IPS-20b (cell line): ENCODE measurements at regions not wholly inside any gene's neighbourhood (a gene's known extent, or its start where the extent isn't known, plus 50 kb on each side); places are given as distances from the start of the nearest gene placed in this dataset.

ENCODE experiments used
- H3K27ac ChIP-seq: one replicate; pipeline ENCODE4 v1.5.1; 2013; ENCODE audit warnings: low read length
- H3K27me3 ChIP-seq: 2 replicates; pipeline ENCODE4 v1.6.1; 2013; ENCODE audit warnings: mild to moderate bottlenecking, low read length, inconsistent platforms; ENCODE audit not compliant: insufficient read depth
- H3K36me3 ChIP-seq: 2 replicates; pipeline ENCODE4 v1.6.1; 2013; ENCODE audit warnings: low read depth, mild to moderate bottlenecking, inconsistent platforms, low read length, moderate library complexity; ENCODE audit not compliant: insufficient read depth
- H3K4me1 ChIP-seq: 2 replicates; pipeline ENCODE4 v1.6.1; 2013; ENCODE audit warnings: mild to moderate bottlenecking, control low read depth, inconsistent platforms, low read length, moderate library complexity; ENCODE audit not compliant: insufficient read depth
- H3K4me3 ChIP-seq: 2 replicates; pipeline ENCODE4 v1.5.1; 2013; ENCODE audit warnings: mild to moderate bottlenecking, low read length, inconsistent platforms
- H3K9ac ChIP-seq: 2 replicates; pipeline ENCODE4 v1.6.1; 2013; ENCODE audit warnings: low read depth, mild to moderate bottlenecking, inconsistent platforms, low read length, moderate library complexity
- H3K9me3 ChIP-seq: 2 replicates; pipeline ENCODE4 v1.6.1; 2013; ENCODE audit warnings: mild to moderate bottlenecking, low read depth, low read length, inconsistent platforms; ENCODE audit not compliant: insufficient read depth

GRCh38 chr2:173763641-173764040 is 201.5 kb downstream of the SP3 start:
- Histone ChIP-seq H3K27me3 (no peaks in the 10 kb centered on the region), H3K4me3 (no peak overlapping the region), H3K4me1 (peaks cover 27% of the 10 kb centered on the region; the same call in 1 of the 2 replicates), H3K9me3 (no peaks in the 10 kb centered on the region), H3K27ac (no peak overlapping the region), H3K9ac (no peak overlapping the region), H3K36me3 (no peaks in the 10 kb centered on the region)

- H3K4me1 ChIP-seq, result peaks cover 23% of the 10 kb centered on the region; the same call in 1 of the 2 replicates
- no peak overlapping the region for H3K27ac ChIP-seq
- no peaks in the 10 kb centered on the region for H3K27me3 ChIP-seq
- H3K4me3 ChIP-seq, result no peak overlapping the region
- H3K9ac ChIP-seq, result no peak overlapping the region
- no peaks in the 10 kb centered on the region for H3K36me3 ChIP-seq
- H3K9me3 ChIP-seq, result no peaks in the 10 kb centered on the region
Measured at GRCh38 chr2:173764094-173764493, 201.1 kb downstream of the SP3 start.

- H3K36me3 ChIP-seq, result no peaks in the 10 kb centered on the region
- no peak overlapping the region for H3K9ac ChIP-seq
- H3K4me1 ChIP-seq, result peaks cover 10% of the 10 kb centered on the region; the same call in 1 of the 2 replicates
- H3K27ac ChIP-seq, result no peak overlapping the region
- no peak overlapping the region for H3K4me3 ChIP-seq
- H3K27me3 ChIP-seq, result no peaks in the 10 kb centered on the region
- no peaks in the 10 kb centered on the region for H3K9me3 ChIP-seq
Measured at GRCh38 chr2:173766537-173767289, 198.5 kb downstream of the SP3 start.

- Histone ChIP-seq H3K36me3 (no peaks in the 10 kb centered on the region), H3K9ac (no peak overlapping the region)
Measured at GRCh38 chr2:173770947-173771678, 194.1 kb downstream of the SP3 start.

GRCh38 chr2:173772205-173772604 is 193.0 kb downstream of the SP3 start:
- no peak overlapping the region for H3K4me3 ChIP-seq
- H3K9ac ChIP-seq, result no peak overlapping the region
- H3K27me3 ChIP-seq, result no peaks in the 10 kb centered on the region
- H3K27ac ChIP-seq, result no peak overlapping the region
- H3K36me3 ChIP-seq, result no peaks in the 10 kb centered on the region
- H3K4me1 ChIP-seq, result peaks cover 6% of the 10 kb centered on the region; the same call in 1 of the 2 replicates
- H3K9me3 ChIP-seq, result no peaks in the 10 kb centered on the region

More at GRCh38 chr2:173770947-173771678, 194.1 kb downstream of the SP3 start:
- H3K4me3 ChIP-seq, result no peak overlapping the region
- no peaks in the 10 kb centered on the region for H3K9me3 ChIP-seq
- peaks cover 6% of the 10 kb centered on the region; the same call in 1 of the 2 replicates for H3K4me1 ChIP-seq
- H3K27ac ChIP-seq, result no peak overlapping the region
- no peaks in the 10 kb centered on the region for H3K27me3 ChIP-seq

- Histone ChIP-seq H3K4me3 (no peak overlapping the region), H3K27me3 (no peaks in the 10 kb centered on the region), H3K36me3 (no peaks in the 10 kb centered on the region), H3K4me1 (peaks cover 6% of the 10 kb centered on the region; the same call in 1 of the 2 replicates), H3K9ac (no peak overlapping the region), H3K9me3 (no peaks in the 10 kb centered on the region), H3K27ac (no peak overlapping the region)
Measured at GRCh38 chr2:173773076-173773475, 192.1 kb downstream of the SP3 start.

GRCh38 chr2:173775440-173775839 is 189.7 kb downstream of the SP3 start:
- Histone ChIP-seq H3K4me1 (peaks cover 6% of the 10 kb centered on the region; the same call in 1 of the 2 replicates), H3K9me3 (no peaks in the 10 kb centered on the region), H3K27me3 (no peaks in the 10 kb centered on the region), H3K27ac (no peak overlapping the region), H3K4me3 (no peak overlapping the region), H3K36me3 (no peaks in the 10 kb centered on the region), H3K9ac (no peak overlapping the region)

- H3K9me3 ChIP-seq, result no peaks in the 10 kb centered on the region
- H3K27me3 ChIP-seq, result no peaks in the 10 kb centered on the region
- H3K27ac ChIP-seq, result no peak overlapping the region
- H3K9ac ChIP-seq, result no peak overlapping the region
- H3K4me3 ChIP-seq, result no peak overlapping the region
- H3K4me1 ChIP-seq, result no peaks in the 10 kb centered on the region
- H3K36me3 ChIP-seq, result no peaks in the 10 kb centered on the region
Measured at GRCh38 chr2:173782681-173783080, 182.5 kb downstream of the SP3 start.

GRCh38 chr2:173783382-173783781 is 181.8 kb downstream of the SP3 start:
- no peak overlapping the region for H3K27ac ChIP-seq
- no peak overlapping the region for H3K4me3 ChIP-seq
- H3K4me1 ChIP-seq, result no peaks in the 10 kb centered on the region
- H3K9ac ChIP-seq, result no peak overlapping the region
- no peaks in the 10 kb centered on the region for H3K36me3 ChIP-seq
- H3K27me3 ChIP-seq, result no peaks in the 10 kb centered on the region
- H3K9me3 ChIP-seq, result no peaks in the 10 kb centered on the region

GRCh38 chr2:173785813-173786212 is 179.4 kb downstream of the SP3 start:
- Histone ChIP-seq H3K4me1 (no peaks in the 10 kb centered on the region), H3K9me3 (no peaks in the 10 kb centered on the region), H3K9ac (no peak overlapping the region), H3K27me3 (no peaks in the 10 kb centered on the region), H3K27ac (no peak overlapping the region), H3K36me3 (no peaks in the 10 kb centered on the region), H3K4me3 (no peak overlapping the region)

- Histone ChIP-seq H3K9ac (no peak overlapping the region), H3K4me3 (no peak overlapping the region), H3K27me3 (no peaks in the 10 kb centered on the region), H3K4me1 (peaks cover 20% of the 10 kb centered on the region), H3K27ac (no peak overlapping the region), H3K36me3 (no peaks in the 10 kb centered on the region), H3K9me3 (no peaks in the 10 kb centered on the region)
Measured at GRCh38 chr2:173791502-173791901, 173.7 kb downstream of the SP3 start.

- Histone ChIP-seq H3K4me1 (peaks cover 25% of the 10 kb centered on the region), H3K4me3 (no peak overlapping the region), H3K9ac (no peak overlapping the region), H3K9me3 (no peaks in the 10 kb centered on the region), H3K27me3 (no peaks in the 10 kb centered on the region), H3K36me3 (no peaks in the 10 kb centered on the region), H3K27ac (no peak overlapping the region)
Measured at GRCh38 chr2:173792166-173792565, 173.0 kb downstream of the SP3 start.
